ENCODE measurements at regions not wholly inside any gene's neighbourhood (a gene's known extent, or its start where the extent isn't known, plus 50 kb on each side); places are given as distances from the start of the nearest gene placed in this dataset.

DNA sequence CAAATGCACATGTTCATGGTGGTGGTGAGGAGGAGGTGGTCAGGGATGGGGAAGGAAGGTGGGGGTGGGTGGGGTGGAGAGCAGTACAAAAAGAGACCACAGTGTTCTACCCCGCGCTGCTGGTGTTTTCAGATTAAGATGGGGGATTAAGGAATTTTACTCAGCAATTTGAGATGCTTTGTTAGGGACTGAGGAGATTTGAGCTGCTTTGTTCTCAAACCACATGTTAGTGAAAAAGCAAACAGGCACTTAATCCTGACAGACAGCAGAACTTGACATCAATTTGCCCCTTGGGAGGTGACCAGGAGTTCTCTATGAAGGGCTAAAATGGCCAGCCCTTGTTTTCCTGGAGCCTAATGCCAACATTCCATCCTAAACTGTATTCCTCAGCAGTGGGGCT lies 244.5 kb downstream of the MEIS1 start:
- Histone ChIP-seq H3K36me3 (ENCODE audit: control insufficient read depth in 2 of 2, insufficient read depth in 1 of 2, low read length in 2 of 2) (no peaks in the 10 kb centered on the region), H3K4me1 (ENCODE audit: control insufficient read depth, insufficient read depth, low read length) (peaks cover 3% of the 10 kb centered on the region), H3K9me3 (ENCODE audit: control insufficient read depth, insufficient read depth, low read depth, low read length) (no peaks in the 10 kb centered on the region), H3K4me3 (ENCODE audit: low read depth, low read length) (no peak overlapping the region), H3K27ac (ENCODE audit: extremely low read depth, low read depth, low read length) (no peak overlapping the region)
- POLR2A ChIA-PET = no interaction called here
- CTCF ChIA-PET = interaction anchor here (0.7 kb wide), 1 partner anchor 1358 kb away, joined by 3 read pairs; no protein-coding TSS in a partner anchor
- TF ChIP-seq, protein P1, sequence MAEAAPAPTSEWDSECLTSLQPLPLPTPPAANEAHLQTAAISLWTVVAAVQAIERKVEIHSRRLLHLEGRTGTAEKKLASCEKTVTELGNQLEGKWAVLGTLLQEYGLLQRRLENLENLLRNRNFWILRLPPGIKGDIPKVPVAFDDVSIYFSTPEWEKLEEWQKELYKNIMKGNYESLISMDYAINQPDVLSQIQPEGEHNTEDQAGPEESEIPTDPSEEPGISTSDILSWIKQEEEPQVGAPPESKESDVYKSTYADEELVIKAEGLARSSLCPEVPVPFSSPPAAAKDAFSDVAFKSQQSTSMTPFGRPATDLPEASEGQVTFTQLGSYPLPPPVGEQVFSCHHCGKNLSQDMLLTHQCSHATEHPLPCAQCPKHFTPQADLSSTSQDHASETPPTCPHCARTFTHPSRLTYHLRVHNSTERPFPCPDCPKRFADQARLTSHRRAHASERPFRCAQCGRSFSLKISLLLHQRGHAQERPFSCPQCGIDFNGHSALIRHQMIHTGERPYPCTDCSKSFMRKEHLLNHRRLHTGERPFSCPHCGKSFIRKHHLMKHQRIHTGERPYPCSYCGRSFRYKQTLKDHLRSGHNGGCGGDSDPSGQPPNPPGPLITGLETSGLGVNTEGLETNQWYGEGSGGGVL (tag by site-specific recombination; IDR thresholded peaks at IDR 0.05) = no peak
- TF ChIP-seq, protein P2, sequence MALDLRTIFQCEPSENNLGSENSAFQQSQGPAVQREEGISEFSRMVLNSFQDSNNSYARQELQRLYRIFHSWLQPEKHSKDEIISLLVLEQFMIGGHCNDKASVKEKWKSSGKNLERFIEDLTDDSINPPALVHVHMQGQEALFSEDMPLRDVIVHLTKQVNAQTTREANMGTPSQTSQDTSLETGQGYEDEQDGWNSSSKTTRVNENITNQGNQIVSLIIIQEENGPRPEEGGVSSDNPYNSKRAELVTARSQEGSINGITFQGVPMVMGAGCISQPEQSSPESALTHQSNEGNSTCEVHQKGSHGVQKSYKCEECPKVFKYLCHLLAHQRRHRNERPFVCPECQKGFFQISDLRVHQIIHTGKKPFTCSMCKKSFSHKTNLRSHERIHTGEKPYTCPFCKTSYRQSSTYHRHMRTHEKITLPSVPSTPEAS (tag by site-specific recombination; IDR thresholded peaks at IDR 0.05) = no peak
- TF ChIP-seq ZNF549 (tag by site-specific recombination; IDR thresholded peaks at IDR 0.05) = no peak
- no peak for TF ChIP-seq ZNF324 (tag by site-specific recombination; IDR thresholded peaks at IDR 0.05)
- TF ChIP-seq, protein P3, sequence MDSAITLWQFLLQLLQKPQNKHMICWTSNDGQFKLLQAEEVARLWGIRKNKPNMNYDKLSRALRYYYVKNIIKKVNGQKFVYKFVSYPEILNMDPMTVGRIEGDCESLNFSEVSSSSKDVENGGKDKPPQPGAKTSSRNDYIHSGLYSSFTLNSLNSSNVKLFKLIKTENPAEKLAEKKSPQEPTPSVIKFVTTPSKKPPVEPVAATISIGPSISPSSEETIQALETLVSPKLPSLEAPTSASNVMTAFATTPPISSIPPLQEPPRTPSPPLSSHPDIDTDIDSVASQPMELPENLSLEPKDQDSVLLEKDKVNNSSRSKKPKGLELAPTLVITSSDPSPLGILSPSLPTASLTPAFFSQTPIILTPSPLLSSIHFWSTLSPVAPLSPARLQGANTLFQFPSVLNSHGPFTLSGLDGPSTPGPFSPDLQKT (IDR thresholded peaks at IDR 0.05; ENCODE audit: borderline replicate concordance, low read depth, low read length) = no peak
- no peak for TF ChIP-seq SALL2 (tag by site-specific recombination; IDR thresholded peaks at IDR 0.05; ENCODE audit: borderline replicate concordance)
- TF ChIP-seq ZNF354C (tag by site-specific recombination; IDR thresholded peaks at IDR 0.05; ENCODE audit: borderline replicate concordance, low read depth) = no peak
- TF ChIP-seq, protein P4, sequence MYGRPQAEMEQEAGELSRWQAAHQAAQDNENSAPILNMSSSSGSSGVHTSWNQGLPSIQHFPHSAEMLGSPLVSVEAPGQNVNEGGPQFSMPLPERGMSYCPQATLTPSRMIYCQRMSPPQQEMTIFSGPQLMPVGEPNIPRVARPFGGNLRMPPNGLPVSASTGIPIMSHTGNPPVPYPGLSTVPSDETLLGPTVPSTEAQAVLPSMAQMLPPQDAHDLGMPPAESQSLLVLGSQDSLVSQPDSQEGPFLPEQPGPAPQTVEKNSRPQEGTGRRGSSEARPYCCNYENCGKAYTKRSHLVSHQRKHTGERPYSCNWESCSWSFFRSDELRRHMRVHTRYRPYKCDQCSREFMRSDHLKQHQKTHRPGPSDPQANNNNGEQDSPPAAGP (tag by site-specific recombination; IDR thresholded peaks at IDR 0.05) = no peak
- no peak for TF ChIP-seq ZNF114 (tag by site-specific recombination; IDR thresholded peaks at IDR 0.05)
- TF ChIP-seq ZFP37 (tag by site-specific recombination; IDR thresholded peaks at IDR 0.05) = no peak
- no peak for TF ChIP-seq ZNF23 (tag by site-specific recombination; IDR thresholded peaks at IDR 0.05; ENCODE audit: borderline replicate concordance)
- no peak for TF ChIP-seq ZNF664 (tag by site-specific recombination; IDR thresholded peaks at IDR 0.05)
- TF ChIP-seq ZNF707 (tag by site-specific recombination; IDR thresholded peaks at IDR 0.05) = no peak
- no peak for TF ChIP-seq ZNF19 (tag by site-specific recombination; IDR thresholded peaks at IDR 0.05; ENCODE audit: low read depth)
- no peak for TF ChIP-seq KLF10 (tag by site-specific recombination; IDR thresholded peaks at IDR 0.05)

DNA sequence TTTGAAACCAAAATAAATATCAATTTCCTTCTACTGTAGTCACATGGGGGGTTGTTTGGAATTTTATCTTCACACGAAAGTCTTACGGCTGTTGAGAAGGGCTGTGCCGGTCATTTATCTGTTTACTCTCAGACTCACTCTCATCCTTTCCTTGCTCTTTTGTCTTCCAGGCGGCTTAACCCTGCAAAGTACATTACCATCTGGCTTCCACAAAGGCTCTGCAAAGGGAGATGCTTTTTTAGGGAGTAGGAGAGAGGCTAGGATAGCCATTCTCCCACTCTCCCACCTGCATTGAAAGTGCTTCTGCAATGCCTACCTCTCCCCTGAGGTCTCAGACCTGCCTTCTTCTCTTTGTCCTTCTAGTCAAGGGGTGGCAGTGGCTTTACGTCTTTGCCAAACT lies 247.6 kb downstream of the MEIS1 start:
- ChIA-PET POLR2A (no interaction called here), CTCF (no interaction called here)
- TF ChIP-seq ZNF341 (tag by site-specific recombination; IDR thresholded peaks at IDR 0.05; ENCODE audit: low read depth) = peak; percentile 61
- no peak for TF ChIP-seq REST (tag by site-specific recombination; IDR thresholded peaks at IDR 0.05)
- peak; percentile 58; the same call in 1 of the 2 replicates for TF ChIP-seq PRDM1 (tag by site-specific recombination; IDR thresholded peaks at IDR 0.05)
- no peak overlapping the region for H3K27ac ChIP-seq (ENCODE audit: extremely low read depth, low read depth, low read length)
- no peak overlapping the region for H3K4me3 ChIP-seq (ENCODE audit: low read depth, low read length)
- H3K9me3 ChIP-seq (ENCODE audit: control insufficient read depth, insufficient read depth, low read depth, low read length) = no peaks in the 10 kb centered on the region
- H3K36me3 ChIP-seq (ENCODE audit: control insufficient read depth in 2 of 2, insufficient read depth in 1 of 2, low read length in 2 of 2) = no peaks in the 10 kb centered on the region
- H3K4me1 ChIP-seq (ENCODE audit: control insufficient read depth, insufficient read depth, low read length) = peaks cover 3% of the 10 kb centered on the region
